ENCODE measurements at regions not wholly inside any gene's neighbourhood (a gene's known extent, or its start where the extent isn't known, plus 50 kb on each side); places are given as distances from the start of the nearest gene placed in this dataset.

DNA sequence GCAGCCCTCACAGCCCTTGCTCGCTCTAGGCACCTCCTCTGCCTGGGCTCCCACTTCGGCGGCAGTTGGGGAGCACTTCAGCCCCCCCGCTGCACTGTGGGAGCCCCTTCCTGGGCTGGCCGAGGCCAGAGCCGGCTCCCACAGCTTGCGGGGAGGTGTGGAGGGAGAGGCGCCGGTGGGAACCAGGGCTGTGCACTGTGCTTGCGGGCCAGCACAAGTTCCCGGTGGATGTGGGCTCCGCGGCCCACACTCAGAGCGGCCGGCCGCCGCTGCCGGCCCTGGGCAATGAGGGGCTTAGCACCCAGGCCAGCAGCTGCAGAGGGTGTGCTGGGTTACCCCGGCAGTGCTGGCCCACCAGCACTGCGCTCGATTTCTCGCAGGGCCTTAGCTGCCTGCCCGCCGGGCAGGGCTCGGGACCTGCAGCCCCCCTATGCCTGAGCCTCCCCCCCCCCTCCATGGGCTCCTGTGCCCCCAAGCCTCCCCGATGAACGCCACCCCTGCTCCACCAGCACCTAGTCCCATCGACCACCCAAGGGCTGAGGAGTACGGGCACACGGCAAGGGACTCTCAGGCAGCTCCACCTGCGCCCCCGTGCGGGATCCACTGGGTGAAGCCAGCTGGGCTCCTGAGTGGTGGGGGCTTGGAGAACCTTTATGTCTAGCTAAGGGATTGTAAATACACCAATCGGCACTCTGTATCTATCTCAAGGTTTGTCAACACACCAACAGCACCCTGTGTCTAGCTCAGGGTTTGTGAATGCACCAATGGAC lies 224.8 kb downstream of the ZNF608 start (continued):
- TF ChIP-seq, protein P1, sequence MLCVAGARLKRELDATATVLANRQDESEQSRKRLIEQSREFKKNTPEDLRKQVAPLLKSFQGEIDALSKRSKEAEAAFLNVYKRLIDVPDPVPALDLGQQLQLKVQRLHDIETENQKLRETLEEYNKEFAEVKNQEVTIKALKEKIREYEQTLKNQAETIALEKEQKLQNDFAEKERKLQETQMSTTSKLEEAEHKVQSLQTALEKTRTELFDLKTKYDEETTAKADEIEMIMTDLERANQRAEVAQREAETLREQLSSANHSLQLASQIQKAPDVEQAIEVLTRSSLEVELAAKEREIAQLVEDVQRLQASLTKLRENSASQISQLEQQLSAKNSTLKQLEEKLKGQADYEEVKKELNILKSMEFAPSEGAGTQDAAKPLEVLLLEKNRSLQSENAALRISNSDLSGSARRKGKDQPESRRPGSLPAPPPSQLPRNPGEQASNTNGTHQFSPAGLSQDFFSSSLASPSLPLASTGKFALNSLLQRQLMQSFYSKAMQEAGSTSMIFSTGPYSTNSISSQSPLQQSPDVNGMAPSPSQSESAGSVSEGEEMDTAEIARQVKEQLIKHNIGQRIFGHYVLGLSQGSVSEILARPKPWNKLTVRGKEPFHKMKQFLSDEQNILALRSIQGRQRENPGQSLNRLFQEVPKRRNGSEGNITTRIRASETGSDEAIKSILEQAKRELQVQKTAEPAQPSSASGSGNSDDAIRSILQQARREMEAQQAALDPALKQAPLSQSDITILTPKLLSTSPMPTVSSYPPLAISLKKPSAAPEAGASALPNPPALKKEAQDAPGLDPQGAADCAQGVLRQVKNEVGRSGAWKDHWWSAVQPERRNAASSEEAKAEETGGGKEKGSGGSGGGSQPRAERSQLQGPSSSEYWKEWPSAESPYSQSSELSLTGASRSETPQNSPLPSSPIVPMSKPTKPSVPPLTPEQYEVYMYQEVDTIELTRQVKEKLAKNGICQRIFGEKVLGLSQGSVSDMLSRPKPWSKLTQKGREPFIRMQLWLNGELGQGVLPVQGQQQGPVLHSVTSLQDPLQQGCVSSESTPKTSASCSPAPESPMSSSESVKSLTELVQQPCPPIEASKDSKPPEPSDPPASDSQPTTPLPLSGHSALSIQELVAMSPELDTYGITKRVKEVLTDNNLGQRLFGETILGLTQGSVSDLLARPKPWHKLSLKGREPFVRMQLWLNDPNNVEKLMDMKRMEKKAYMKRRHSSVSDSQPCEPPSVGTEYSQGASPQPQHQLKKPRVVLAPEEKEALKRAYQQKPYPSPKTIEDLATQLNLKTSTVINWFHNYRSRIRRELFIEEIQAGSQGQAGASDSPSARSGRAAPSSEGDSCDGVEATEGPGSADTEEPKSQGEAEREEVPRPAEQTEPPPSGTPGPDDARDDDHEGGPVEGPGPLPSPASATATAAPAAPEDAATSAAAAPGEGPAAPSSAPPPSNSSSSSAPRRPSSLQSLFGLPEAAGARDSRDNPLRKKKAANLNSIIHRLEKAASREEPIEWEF (CRISPR knock-in tag; IDR thresholded peaks at IDR 0.05): no peak
- TF ChIP-seq ZNF224 (CRISPR knock-in tag; IDR thresholded peaks at IDR 0.05): no peak
- TF ChIP-seq CTBP1 (IDR thresholded peaks at IDR 0.05; ENCODE audit: borderline replicate concordance): no peak
- TF ChIP-seq PHB (CRISPR knock-in tag; IDR thresholded peaks at IDR 0.05): no peak
- TF ChIP-seq MEIS2 (IDR thresholded peaks at IDR 0.05; ENCODE audit: partially characterized antibody): no peak
- no peak for TF ChIP-seq ZNF507 (tag; conservative IDR thresholded peaks at IDR 0.05)
- TF ChIP-seq ZNF764 (CRISPR knock-in tag; IDR thresholded peaks at IDR 0.05; ENCODE audit: low read depth): no peak
- no peak for TF ChIP-seq DMBX1 (CRISPR knock-in tag; IDR thresholded peaks at IDR 0.05; ENCODE audit: borderline replicate concordance)
- no peak for TF ChIP-seq SMAD2 (IDR thresholded peaks at IDR 0.05; ENCODE audit: low read depth, low read length)

Data from K562 (cell line).